GM18499 (cell line): ENCODE measurements at regions not wholly inside any gene's neighbourhood (a gene's known extent, or its start where the extent isn't known, plus 50 kb on each side); places are given as distances from the start of the nearest gene placed in this dataset.

Experiments used
- ATAC-seq: cut with Tn5 transposase; IDR thresholded peaks from one replicate; pipeline ENCODE4 v1.9.1; 2021; ENCODE audit warnings: moderate number of reproducible peaks; ENCODE audit not compliant: insufficient read depth, unreplicated experiment

DNA sequence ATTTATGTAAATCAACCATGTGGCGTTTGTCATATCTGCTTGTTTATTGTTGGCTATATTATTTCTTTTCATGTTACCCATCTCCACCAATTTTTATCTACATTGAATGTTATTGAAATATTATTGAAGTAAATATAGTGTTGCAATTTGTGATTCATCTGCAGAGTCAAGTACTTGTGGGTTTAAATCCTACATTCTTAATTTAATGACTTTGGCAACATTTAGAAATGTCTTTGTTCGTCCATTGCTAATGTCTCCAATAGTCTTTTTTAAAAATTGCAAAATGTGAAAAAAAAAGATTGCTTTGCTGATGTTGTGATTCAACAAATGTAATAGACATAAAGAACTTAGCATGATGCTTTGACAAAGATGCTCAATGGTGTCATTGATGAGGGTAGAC lies 1572.8 kb upstream of the PIK3C3 start:
- ATAC-seq, result no peak

DNA sequence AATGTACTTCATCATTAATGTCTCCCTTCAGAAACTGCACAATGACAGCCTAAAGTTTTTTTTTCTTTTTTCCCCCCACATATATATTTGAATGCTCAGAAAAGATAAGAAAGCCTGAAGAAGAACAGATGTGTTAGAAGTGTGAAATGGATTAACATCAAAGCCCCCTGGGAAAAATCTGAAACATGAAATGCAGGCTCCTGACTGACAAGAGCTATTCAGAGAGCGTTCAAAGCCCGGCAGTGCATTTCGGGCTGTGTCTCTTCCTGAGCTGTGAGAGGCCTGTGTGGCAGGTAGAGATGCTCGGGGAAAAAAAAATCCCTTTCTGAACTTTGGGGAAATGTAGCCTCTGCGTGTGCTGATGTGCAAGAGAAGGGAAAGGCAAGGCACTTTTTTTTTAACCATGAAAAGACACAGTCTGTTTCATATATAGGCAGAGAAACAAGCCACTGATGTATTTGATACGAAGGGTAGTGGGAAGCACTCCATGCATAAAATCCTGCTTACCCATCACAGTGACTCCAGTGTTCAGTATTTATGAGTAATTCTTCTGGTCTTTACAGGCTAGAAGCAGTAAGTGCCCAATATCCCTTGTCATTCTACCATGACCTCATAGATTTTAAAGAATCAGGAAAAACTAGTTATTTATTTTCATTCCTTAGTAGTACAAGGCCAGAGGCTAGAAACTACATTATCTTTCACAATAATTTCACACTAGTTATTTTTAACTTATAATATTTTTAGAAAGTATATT lies 1574.2 kb upstream of the PIK3C3 start:
- ATAC-seq, result no peak

DNA sequence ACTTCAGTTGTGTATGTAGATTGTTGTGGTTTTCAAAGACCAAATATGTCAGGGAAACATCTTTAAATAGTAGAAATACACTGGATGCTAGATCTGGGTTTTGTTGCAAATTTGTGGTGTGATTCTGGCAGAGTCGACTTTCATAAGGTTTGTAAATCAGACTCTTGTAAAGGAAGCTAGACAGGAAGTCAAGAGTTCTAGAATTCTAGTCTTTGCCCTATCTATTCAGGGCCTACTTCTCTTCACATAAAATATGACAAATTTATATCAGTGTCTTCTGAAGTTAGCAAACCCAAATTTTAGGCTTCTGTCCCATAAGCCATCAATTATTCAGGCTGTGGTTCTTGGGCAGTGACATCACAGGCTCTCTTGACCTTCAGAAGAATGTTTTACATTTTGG lies 1579.2 kb upstream of the PIK3C3 start:
- ATAC-seq, result no peak

DNA sequence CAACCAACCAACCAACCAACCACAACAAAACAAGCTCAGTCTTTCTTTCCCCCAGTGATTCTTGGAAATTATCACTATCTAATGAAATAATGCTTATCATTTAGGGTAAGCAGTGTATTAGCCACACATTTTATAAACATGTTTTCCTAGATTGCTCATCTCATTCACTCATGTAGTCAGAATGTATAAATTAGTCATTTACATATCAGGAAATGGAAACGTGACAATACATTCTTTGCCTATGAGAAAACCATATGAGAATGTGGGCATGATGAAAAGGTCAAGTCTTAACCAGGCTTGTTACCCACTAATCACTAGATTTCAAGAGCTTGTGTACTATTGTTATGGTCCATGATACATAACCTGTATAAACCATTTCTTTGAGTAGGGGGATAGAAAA lies 1583.4 kb upstream of the PIK3C3 start:
- no peak for ATAC-seq

DNA sequence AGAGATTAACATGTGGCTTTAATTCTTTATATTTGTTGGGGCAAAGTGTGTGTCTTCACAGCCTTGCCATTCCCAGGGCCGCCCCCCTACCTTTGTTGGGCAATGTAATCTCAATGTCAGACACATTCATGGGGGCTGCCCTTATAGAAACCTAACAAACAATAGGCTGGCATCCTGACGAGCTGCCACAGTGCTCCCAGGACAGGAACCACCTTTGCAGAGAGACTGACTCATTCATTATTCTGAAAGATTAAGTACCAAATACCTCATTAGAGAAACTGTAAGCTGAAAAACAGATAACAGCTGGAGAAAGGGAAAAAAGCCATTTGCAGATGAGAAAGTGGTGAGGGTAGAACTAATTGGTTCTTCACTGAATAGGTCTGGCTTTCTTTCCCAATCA lies 1587.5 kb upstream of the PIK3C3 start:
- ATAC-seq, result no peak

DNA sequence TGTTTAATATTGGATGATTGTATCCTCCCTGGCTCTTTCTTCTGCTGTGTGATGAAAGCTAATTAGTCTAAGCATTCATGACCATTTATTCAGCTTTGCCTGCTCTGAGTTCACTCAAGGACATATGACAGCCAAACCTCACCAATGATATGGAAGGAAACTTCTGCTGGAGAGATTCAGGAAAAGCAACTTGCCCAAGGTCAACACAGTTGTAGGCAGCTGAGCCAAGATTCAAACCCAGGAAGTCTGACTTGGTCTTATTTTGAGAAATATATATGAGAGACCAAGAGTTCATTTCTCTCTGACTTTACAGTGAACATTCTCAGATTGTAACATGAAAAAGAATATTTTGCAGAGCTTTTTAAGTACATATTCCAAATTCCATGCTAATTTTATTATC lies 1588.5 kb upstream of the PIK3C3 start:
- no peak for ATAC-seq

DNA sequence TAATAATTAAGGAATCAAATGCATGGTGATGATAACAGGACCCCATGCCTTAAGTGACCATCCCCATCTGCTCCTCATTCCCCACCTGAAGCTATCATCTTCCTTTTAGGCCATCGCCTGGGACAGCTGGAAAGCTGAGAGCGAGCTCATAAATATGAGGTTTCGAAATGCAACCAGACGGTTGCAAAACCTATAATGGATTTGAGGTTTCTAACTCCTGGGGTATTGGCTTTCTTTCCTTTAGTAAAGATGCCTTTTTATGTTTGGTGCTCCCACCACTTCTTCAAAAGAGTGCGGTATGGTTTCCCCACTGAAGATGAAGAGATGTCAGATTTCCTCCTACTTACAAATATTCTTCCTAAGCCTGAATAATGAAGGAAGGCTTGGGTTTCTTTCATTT lies 1589.5 kb upstream of the PIK3C3 start:
- no peak for ATAC-seq

DNA sequence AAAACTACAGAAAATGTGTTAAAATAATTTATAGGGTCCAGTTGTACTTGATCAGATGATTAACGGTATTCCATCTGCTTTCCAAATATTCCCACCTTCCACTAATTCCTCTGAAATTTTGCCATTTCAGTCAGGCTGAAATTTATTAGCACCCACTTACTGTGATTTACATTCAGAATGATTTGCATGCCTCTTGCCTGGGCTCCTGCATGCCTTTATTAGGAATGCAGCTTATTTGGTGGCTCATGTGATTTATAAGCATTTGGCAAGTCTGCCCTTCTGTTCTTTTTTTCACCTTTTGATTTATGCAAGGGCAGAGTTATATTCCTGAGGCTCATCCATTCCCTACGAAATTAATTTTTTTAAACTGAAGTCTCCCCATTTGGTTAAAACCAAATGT lies 1594.5 kb upstream of the PIK3C3 start:
- no peak for ATAC-seq

DNA sequence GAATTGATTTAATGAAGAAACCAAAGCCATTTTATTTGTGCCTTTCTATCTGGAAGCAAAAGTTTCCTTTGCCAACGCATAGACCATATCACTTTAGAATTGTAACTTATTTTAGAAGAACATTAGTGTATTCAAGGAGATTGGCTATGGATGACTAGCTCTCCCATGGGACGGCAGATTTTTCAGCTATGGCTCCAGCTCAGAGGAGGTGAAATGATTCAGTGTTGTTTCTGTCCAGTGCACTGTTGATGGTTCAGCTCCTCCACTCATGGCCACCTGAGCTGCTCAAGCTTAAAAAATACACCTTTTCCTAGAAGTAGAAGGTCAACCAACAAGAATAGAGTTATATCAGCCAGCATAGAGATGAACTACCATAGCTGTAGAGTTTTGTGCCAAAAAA lies 1597.5 kb upstream of the PIK3C3 start:
- no peak for ATAC-seq

DNA sequence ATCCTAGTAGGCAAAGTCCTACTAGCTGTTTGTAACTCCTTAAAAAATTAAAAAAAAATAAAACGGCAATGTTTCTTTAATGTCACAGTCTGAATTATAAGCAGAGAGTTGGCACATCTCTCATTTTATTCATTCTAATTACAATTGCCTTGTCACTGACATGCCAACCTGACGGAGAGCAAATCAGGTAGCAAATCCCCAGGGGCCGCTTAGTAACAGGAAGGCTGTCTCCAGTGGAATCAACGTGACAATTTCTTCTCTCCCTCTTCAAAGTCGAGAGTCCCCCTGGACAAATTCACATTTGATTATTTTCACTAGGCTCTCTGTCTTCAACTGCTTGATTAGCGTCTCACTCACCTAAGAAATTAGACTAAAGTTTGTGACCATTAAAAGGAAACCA lies 1598.9 kb upstream of the PIK3C3 start:
- ATAC-seq, result no peak

DNA sequence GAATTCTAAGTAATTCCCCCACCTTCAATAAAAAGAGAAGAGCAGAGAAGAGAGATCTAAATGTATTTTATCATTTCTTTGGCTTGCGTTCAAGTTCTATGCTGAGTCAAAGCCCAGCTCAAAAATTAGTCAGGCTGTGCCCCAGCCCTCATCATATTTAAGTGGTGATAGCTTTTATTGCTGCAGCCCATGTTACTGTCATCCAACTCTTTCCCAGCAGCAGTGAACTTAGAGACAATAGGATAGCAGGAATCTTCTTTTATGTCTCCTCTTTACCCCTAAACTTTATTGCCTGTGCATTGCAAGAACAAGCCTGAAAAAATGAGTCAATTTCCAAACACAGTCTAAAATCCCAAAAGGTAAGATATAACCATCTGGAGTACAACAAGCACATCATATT lies 1599.3 kb upstream of the PIK3C3 start:
- no peak for ATAC-seq

DNA sequence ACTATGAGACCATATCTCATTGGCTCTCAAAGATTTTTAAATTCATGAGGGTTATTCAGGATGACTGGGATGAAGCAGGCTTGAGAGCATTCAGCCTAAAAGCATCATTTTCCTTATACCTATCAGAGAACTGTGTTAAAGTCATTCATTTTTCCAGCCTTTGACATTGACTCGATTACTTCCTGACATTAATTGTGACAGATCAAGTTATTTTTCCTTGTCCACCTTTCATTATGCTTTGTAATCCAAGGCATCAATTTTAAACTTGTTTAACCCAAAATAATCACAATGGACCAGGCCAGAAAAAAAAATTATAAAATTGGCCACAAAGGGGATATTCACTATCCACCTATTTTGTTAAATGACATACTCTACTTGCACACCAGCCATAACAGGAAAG lies 1606.8 kb upstream of the PIK3C3 start:
- no peak for ATAC-seq

DNA sequence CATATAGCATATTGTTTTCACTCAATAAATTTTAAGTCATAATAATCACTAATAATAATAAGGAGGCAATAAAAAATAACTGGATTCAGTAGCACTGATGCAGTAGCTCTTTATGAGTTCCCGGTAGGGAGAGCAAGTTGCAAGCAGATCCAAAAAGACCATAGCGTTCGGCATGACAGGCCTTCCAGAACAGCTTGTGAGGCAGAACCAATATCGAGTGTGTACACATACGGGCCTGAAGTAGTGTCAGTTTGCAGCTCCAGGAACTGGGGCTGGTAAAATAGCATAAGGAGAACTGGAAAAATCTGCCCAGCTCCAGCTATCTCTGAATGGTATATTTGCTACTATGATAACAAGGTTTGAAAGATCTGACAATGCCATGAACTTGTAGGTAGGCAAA lies 1607.8 kb upstream of the PIK3C3 start:
- no peak for ATAC-seq

DNA sequence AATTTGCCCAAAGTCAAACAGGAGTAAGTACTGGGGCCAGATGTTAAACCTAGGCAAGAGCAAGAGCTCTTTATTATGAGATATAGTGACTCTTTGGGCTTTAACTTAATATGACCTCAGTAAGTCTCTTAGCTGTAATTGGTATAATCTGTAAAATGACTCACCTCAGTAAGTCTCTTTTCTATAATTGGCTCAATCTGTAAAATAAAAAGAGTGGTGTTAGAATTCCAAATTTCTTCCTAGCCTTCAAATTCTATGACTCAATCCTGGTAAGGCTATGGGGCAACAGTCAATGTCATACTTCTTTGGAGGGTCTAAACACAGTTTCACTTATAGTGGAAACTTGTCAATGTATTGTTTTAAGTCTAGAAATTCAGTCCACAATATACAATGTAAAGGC lies 1608.9 kb upstream of the PIK3C3 start:
- no peak for ATAC-seq

DNA sequence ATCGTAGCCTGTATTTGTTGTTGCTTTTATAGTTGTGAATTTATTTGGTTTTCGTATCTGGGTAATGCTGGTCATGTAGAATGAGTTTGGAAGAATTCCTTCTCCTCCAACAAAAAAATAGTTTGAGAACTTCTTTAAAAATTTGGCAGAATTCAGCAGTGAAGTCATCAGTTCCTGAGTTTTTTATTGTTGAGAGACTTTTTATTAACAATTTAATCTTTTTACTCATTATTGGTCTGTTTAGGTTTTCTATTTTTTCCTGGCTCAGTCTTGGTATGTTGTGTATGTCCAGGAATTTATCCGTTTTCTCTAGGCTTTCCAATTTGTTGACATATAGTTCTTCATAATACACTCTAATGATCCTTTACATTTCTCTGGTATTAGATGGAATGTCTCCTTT lies 1613.3 kb upstream of the PIK3C3 start:
- ATAC-seq, result no peak

DNA sequence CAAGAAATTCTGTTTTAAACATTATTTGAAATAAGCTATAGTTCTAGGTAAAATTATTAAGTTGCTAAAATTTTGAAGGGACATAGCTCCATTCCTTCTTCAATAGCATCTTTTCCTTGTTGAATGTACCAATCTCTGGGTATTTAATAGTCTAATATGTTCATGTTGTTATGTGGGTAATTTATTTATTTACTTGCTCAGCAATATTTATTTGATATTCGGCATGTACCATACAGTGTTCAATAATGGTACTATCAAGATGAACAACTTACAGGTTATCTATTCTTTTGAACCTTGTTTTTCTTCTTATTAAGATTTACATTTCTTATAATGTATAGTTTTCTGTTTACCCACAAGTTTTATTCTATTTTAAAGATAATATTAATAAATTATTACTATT lies 1616.8 kb upstream of the PIK3C3 start:
- no peak for ATAC-seq

DNA sequence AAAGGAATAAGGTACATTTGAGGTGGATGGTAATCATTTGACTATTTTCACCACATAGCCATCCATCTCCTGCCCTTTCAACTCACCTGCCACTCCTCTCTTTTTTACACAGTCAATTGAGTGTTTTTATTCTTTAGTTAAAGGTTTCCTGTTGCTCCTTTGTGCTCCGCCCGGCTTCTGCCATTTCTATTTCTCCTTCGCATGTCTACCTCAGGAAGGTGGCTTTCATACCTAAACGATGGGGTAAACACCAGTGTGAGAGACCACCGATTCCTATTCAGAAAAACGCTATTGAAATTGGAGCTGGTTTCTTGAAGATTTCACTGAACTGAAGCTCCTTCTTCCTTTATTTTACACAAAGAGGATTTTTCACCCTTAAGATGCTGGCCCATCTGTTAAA lies 1628.0 kb upstream of the PIK3C3 start:
- ATAC-seq, result no peak

DNA sequence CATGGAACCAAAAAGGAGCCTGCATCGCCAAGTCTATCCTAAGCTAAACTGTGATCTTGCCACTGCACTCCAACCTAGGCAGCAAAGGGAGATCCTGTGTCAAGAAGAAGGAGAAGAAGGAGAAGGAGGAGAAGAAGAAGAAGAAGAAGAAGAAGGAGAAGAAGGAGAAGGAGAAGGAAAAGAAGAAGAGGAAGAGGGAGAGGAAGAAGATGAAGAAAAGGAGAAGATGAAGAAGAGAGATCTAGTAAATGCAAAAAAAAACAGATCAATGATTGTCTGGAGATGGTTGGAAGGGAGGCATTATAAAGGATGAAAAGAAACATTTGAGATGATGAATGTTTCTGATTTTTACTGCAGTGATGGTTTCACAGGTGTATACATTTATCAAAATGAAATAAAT lies 1629.0 kb upstream of the PIK3C3 start:
- no peak for ATAC-seq

DNA sequence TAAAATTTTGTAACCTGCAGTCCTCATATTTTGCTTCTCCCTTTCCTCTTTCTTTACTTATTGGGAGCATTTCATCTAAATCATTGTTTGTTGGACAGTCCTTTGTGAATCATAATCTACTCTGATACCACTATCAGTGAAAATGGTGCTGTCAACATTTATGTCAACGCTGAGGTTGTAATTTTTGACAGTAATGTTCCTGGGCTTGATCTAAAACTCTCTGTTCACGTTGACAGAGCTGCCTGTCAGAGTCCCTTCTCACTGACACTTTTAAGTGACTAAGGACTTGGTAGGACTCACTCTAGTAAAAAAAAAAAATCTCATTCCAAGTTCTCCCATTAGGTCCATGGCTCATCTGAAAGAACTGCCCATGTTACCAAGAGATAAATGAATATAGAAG lies 1640.8 kb upstream of the PIK3C3 start:
- ATAC-seq, result no peak

DNA sequence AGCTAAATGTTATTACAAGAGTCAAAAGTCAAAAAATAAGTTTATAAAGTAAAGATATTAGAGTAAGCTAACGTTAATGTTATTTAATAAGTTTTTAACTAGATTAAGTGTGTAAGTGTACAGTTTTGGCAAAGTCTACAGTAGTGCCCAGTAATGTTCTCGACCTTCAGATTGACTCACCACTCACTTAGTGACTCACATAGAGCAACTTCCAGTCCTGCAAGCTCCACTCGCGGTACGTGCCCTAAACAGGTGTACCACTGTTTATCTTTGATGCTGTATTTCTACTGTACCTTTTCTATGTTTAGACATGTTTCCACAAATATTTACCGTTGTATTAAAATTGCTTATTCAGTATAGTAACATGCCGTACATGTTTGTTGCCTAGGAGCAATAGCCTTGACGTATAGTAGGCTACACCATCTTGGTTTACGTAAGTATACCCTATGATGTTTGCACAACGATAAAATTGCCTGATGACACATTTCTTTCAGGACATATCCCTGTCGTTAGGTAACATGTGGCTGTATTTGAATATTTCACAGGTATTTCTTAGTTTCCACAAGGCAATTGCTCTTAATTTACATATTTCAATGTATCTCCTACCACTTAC lies 1641.9 kb upstream of the PIK3C3 start:
- ATAC-seq, result no peak

DNA sequence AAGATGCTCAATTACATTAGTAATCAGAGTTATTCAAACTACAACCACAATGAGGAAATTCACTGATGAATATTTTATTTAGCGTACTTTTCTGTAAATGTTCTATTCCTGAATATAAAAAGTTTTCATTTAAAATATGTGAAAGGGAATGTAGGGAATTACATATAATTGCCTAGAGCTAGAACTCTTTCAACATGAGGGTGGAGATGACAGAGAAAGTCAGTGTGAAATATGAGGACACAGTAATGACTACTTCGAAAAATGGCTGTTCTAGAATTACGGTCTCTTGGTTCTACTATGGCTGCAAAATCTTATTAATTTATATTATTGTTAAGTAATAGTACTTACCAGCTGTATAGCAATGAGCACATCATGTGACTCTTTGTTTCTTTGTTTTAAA lies 1647.4 kb upstream of the PIK3C3 start:
- no peak for ATAC-seq

DNA sequence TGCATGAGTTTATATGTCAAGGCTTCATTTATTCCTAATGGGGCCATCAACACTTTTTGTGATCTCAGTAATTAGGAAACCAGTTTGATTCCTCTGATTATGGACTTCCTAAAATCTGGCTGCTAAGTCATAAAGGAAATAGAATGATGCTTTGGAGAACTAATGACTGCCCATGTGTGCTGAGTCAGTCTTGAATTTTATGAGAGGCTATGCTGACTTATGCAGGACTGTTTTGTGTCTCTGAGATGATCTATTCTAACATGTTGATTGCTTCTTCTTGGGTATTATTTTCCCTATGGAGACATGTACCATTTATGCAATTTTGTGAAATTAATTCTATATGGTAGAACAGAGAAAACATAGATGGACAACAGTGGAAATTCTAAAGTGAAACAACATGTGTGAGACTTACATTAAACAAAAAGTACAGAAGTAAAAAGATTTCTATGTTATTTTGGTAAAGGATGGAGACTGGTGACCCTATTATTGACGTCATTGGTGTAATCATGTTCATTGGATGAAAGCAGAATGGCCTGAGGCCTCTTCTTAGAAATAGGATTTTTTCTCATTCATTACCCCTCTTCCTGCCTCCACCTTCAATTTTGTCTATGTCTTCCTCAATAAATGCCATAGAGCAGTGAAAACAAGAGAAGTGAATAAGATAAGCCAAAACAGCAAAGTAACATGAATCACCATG lies 1658.2 kb upstream of the PIK3C3 start:
- ATAC-seq, result no peak
